ENCODE measurements at regions not wholly inside any gene's neighbourhood (a gene's known extent, or its start where the extent isn't known, plus 50 kb on each side); places are given as distances from the start of the nearest gene placed in this dataset.

- no peaks in the 10 kb centered on the region for H3K4me1 ChIP-seq (ENCODE audit: control insufficient read depth, insufficient read depth, low read length)
- DNase-seq (ENCODE audit: low read depth): no peak
- H3K9ac ChIP-seq (ENCODE audit: low read length): no peak overlapping the region
- H3K4me3 ChIP-seq (ENCODE audit: low read length): no peak overlapping the region
- no peaks in the 10 kb centered on the region for H3K27me3 ChIP-seq (replicated peaks; ENCODE audit: control insufficient read depth, insufficient read depth, low read length)
- H3K9me3 ChIP-seq (ENCODE audit: control insufficient read depth, low read length): no peaks in the 10 kb centered on the region
- H3K36me3 ChIP-seq (ENCODE audit: control insufficient read depth, insufficient read depth, low read length, severe bottlenecking): no peaks in the 10 kb centered on the region
Observed at GRCh38 chr18:42231284-42231683, 276.2 kb downstream of the PIK3C3 start.

GRCh38 chr18:42231796-42232195 is 276.8 kb downstream of the PIK3C3 start:
- Histone ChIP-seq H3K36me3 (ENCODE audit: control insufficient read depth, insufficient read depth, low read length, severe bottlenecking) (no peaks in the 10 kb centered on the region), H3K9me3 (ENCODE audit: control insufficient read depth, low read length) (no peaks in the 10 kb centered on the region), H3K27me3 (replicated peaks; ENCODE audit: control insufficient read depth, insufficient read depth, low read length) (no peaks in the 10 kb centered on the region), H3K9ac (ENCODE audit: low read length) (no peak overlapping the region), H3K4me3 (ENCODE audit: low read length) (no peak overlapping the region), H3K4me1 (ENCODE audit: control insufficient read depth, insufficient read depth, low read length) (no peaks in the 10 kb centered on the region)
- no peak for DNase-seq (ENCODE audit: low read depth)

DNA sequence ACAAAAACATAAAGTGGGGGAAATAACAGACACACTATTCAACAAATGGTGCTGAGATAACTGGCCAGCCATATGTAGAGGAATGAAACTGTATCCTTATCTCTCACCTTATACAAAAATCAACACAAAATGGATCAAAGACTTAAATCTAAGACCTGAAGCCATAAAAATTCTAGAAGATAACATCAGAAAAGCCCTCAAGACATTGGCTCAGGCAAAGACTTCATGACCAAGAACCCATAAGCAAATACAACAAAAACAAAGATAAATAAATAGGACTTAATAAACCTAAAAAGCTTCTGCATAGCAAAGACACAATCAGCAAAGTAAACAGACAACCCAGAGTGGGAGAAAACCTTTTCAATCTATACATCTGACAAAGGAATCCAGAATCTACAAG is 278.9 kb downstream of the PIK3C3 start:
- no peaks in the 10 kb centered on the region for H3K27me3 ChIP-seq (replicated peaks; ENCODE audit: control insufficient read depth, insufficient read depth, low read length)
- no peak overlapping the region for H3K4me3 ChIP-seq (ENCODE audit: low read length)
- H3K4me1 ChIP-seq (ENCODE audit: control insufficient read depth, insufficient read depth, low read length): no peaks in the 10 kb centered on the region
- DNase-seq (ENCODE audit: low read depth): no peak
- H3K9ac ChIP-seq (ENCODE audit: low read length): no peak overlapping the region
- H3K36me3 ChIP-seq (ENCODE audit: control insufficient read depth, insufficient read depth, low read length, severe bottlenecking): no peaks in the 10 kb centered on the region
- no peaks in the 10 kb centered on the region for H3K9me3 ChIP-seq (ENCODE audit: control insufficient read depth, low read length)

DNA sequence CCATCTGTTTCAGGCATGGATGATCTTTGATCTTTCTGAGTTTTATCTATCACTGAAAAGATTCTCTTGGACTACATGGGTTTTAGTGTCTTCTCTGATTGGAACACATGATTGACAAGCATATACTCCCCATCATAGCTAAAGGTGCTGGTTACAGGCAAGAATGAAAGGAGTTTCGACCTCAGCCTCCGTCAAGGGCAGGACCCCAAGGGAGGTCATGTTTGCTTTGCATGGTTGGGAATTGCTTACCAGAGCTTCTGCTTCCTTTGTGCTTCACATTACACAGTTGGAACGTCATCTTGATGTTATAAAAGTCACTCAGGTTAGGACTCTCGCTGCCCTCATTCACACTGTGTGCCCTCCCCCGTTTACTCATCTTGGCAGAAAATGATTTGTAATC is 287.7 kb downstream of the PIK3C3 start:
- no peaks in the 10 kb centered on the region for H3K4me1 ChIP-seq (ENCODE audit: control insufficient read depth, insufficient read depth, low read length)
- no peaks in the 10 kb centered on the region for H3K27me3 ChIP-seq (replicated peaks; ENCODE audit: control insufficient read depth, insufficient read depth, low read length)
- no peaks in the 10 kb centered on the region for H3K36me3 ChIP-seq (ENCODE audit: control insufficient read depth, insufficient read depth, low read length, severe bottlenecking)
- H3K9ac ChIP-seq (ENCODE audit: low read length): no peak overlapping the region
- no peak overlapping the region for H3K4me3 ChIP-seq (ENCODE audit: low read length)
- no peak for DNase-seq (ENCODE audit: low read depth)
- peaks cover 3% of the 10 kb centered on the region for H3K9me3 ChIP-seq (ENCODE audit: control insufficient read depth, low read length)

DNA sequence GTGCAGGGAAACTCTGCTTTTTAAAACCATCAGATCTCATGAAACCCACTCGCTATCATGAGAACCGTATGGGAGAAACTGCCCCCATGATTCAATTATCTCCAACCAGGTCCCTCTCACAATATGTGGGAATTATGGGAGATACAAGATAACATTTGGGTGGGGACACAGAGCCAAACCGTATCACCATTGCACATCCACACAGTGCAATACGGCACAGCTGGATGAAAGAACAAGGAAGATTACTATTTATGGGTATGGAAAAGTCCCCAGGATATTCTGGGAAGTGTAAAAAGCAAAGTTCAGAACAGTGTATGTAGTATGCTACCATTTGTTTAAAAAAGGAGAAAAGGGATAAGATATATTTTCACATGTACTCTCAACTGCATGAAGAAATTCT is 290.1 kb downstream of the PIK3C3 start:
- Histone ChIP-seq H3K4me1 (ENCODE audit: control insufficient read depth, insufficient read depth, low read length) (no peaks in the 10 kb centered on the region), H3K9ac (ENCODE audit: low read length) (no peak overlapping the region), H3K4me3 (ENCODE audit: low read length) (no peak overlapping the region), H3K36me3 (ENCODE audit: control insufficient read depth, insufficient read depth, low read length, severe bottlenecking) (no peaks in the 10 kb centered on the region), H3K27me3 (replicated peaks; ENCODE audit: control insufficient read depth, insufficient read depth, low read length) (no peaks in the 10 kb centered on the region), H3K9me3 (ENCODE audit: control insufficient read depth, low read length) (peaks cover 3% of the 10 kb centered on the region)
- no peak for DNase-seq (ENCODE audit: low read depth)

GRCh38 chr18:42255908-42256765 is 301.1 kb downstream of the PIK3C3 start:
- Histone ChIP-seq H3K36me3 (ENCODE audit: control insufficient read depth, insufficient read depth, low read length, severe bottlenecking) (no peaks in the 10 kb centered on the region), H3K4me1 (ENCODE audit: control insufficient read depth, insufficient read depth, low read length) (no peaks in the 10 kb centered on the region), H3K9me3 (ENCODE audit: control insufficient read depth, low read length) (peaks cover 16% of the 10 kb centered on the region), H3K27me3 (replicated peaks; ENCODE audit: control insufficient read depth, insufficient read depth, low read length) (no peaks in the 10 kb centered on the region), H3K9ac (ENCODE audit: low read length) (no peak overlapping the region), H3K4me3 (ENCODE audit: low read length) (no peak overlapping the region)
- DNase-seq (ENCODE audit: low read depth): no peak

DNA sequence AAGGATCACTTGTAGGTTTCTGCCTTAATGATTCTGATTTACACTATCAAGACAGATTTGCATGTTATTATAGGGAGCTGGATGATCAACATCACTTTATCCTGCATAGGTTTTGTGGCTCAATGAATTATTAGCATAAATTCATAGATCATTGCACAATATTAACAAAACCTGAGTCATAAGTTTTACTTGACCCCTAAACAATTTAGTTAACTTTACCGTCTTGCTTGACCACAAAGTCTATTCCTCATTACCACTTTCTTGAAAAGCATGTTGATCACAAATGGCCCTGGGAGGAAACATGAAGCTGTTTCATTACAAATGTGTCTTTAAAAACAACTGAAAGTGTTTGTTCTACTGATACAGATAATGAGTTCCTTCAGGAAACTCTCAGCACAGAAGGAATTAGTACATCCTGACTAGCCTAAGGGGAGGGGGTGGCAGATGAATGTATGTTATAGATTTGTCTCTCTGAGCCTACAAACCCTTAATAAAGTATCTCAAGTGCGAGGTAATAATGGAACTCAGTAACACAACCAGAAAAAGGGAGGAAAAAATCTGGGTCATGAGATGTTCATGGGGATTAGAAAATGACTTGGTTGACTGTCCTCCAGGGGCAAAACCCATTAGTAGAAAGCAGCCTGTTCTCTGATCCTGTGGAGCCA is 303.4 kb downstream of the PIK3C3 start:
- no peaks in the 10 kb centered on the region for H3K4me1 ChIP-seq (ENCODE audit: control insufficient read depth, insufficient read depth, low read length)
- DNase-seq (ENCODE audit: low read depth): no peak

DNA sequence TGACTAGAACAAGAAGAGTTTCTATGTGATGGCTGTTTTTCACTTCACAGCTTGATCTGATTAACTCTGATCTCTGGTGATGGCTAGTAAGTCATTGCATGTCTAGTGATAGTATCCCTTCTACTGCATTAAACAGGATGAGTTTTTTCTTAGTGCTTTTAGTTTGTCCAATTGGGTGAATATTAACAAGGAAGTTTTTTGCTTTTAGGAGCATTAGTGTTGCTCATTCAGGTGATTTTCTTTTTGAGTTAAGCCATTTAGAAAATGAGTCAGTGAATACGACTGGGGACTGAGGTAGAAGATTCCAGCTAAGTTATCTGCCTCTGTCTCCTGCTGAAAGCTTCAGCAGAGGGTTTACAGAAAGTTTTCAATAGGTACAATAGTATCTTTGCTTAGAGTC is 306.7 kb downstream of the PIK3C3 start:
- H3K27me3 ChIP-seq (replicated peaks; ENCODE audit: control insufficient read depth, insufficient read depth, low read length): no peaks in the 10 kb centered on the region
- H3K4me1 ChIP-seq (ENCODE audit: control insufficient read depth, insufficient read depth, low read length): no peaks in the 10 kb centered on the region
- no peak for DNase-seq (ENCODE audit: low read depth)
- no peak overlapping the region for H3K4me3 ChIP-seq (ENCODE audit: low read length)
- no peaks in the 10 kb centered on the region for H3K36me3 ChIP-seq (ENCODE audit: control insufficient read depth, insufficient read depth, low read length, severe bottlenecking)
- H3K9ac ChIP-seq (ENCODE audit: low read length): no peak overlapping the region
- H3K9me3 ChIP-seq (ENCODE audit: control insufficient read depth, low read length): no peaks in the 10 kb centered on the region

More for the DNA sequence above, 303.4 kb downstream of the PIK3C3 start:
- Histone ChIP-seq H3K27me3 (replicated peaks; ENCODE audit: control insufficient read depth, insufficient read depth, low read length) (no peaks in the 10 kb centered on the region), H3K9ac (ENCODE audit: low read length) (no peak overlapping the region), H3K36me3 (ENCODE audit: control insufficient read depth, insufficient read depth, low read length, severe bottlenecking) (no peaks in the 10 kb centered on the region), H3K4me3 (ENCODE audit: low read length) (no peak overlapping the region), H3K9me3 (ENCODE audit: control insufficient read depth, low read length) (peaks cover 8% of the 10 kb centered on the region)

- no peaks in the 10 kb centered on the region for H3K9me3 ChIP-seq (ENCODE audit: control insufficient read depth, low read length)
- peaks cover 4% of the 10 kb centered on the region for H3K27me3 ChIP-seq (replicated peaks; ENCODE audit: control insufficient read depth, insufficient read depth, low read length)
- H3K4me1 ChIP-seq (ENCODE audit: control insufficient read depth, insufficient read depth, low read length): no peaks in the 10 kb centered on the region
- no peak for DNase-seq (ENCODE audit: low read depth)
- no peak overlapping the region for H3K9ac ChIP-seq (ENCODE audit: low read length)
- H3K36me3 ChIP-seq (ENCODE audit: control insufficient read depth, insufficient read depth, low read length, severe bottlenecking): no peaks in the 10 kb centered on the region
- H3K4me3 ChIP-seq (ENCODE audit: low read length): no peak overlapping the region
Observed at GRCh38 chr18:42264497-42264896, 309.5 kb downstream of the PIK3C3 start.

- H3K27me3 ChIP-seq (replicated peaks; ENCODE audit: control insufficient read depth, insufficient read depth, low read length): peaks cover 4% of the 10 kb centered on the region
Observed at GRCh38 chr18:42268186-42268725, 313.2 kb downstream of the PIK3C3 start.

DNA sequence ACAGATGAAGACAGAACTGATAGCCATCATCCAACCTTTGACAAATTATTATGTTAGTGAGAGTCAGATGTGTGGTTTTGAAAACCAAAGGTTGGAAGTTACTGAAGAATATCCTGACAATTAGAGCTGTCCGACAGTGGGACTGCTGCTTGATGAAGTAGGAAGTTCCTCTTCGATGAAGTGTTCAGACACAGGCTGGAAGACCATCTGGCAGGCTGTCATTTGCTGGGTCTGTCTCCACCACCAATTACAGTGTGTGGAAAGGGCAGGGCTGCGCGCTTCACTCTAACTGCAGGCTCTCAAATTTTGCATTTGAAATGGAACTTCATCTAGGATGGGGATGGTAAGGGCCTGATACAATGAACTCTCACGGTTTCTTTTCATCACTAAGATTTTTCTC is 313.8 kb downstream of the PIK3C3 start:
- no peak for DNase-seq (ENCODE audit: low read depth)
- H3K9ac ChIP-seq (ENCODE audit: low read length): no peak overlapping the region
- H3K9me3 ChIP-seq (ENCODE audit: control insufficient read depth, low read length): no peaks in the 10 kb centered on the region
- H3K4me3 ChIP-seq (ENCODE audit: low read length): no peak overlapping the region
- no peaks in the 10 kb centered on the region for H3K4me1 ChIP-seq (ENCODE audit: control insufficient read depth, insufficient read depth, low read length)
- peaks cover 4% of the 10 kb centered on the region for H3K27me3 ChIP-seq (replicated peaks; ENCODE audit: control insufficient read depth, insufficient read depth, low read length)
- no peaks in the 10 kb centered on the region for H3K36me3 ChIP-seq (ENCODE audit: control insufficient read depth, insufficient read depth, low read length, severe bottlenecking)

More at GRCh38 chr18:42268186-42268725, 313.2 kb downstream of the PIK3C3 start:
- no peak overlapping the region for H3K4me3 ChIP-seq (ENCODE audit: low read length)
- no peaks in the 10 kb centered on the region for H3K4me1 ChIP-seq (ENCODE audit: control insufficient read depth, insufficient read depth, low read length)
- no peak for DNase-seq (ENCODE audit: low read depth)
- H3K36me3 ChIP-seq (ENCODE audit: control insufficient read depth, insufficient read depth, low read length, severe bottlenecking): no peaks in the 10 kb centered on the region
- H3K9ac ChIP-seq (ENCODE audit: low read length): no peak overlapping the region
- H3K9me3 ChIP-seq (ENCODE audit: control insufficient read depth, low read length): no peaks in the 10 kb centered on the region
